NCI-H2171 treated with DMSO at 0.1 percent for 48 hours (cell line): ENCODE measurements at regions not wholly inside any gene's neighbourhood (a gene's known extent, or its start where the extent isn't known, plus 50 kb on each side); places are given as distances from the start of the nearest gene placed in this dataset.

Experiments
- DNase-seq: peaks from one replicate; lab custom pipeline; 2025; lab: John Stamatoyannopoulos, UW

GRCh38 chr13:112245989-112246388 lies 130.2 kb upstream of the SPACA7 start:
- no peak for DNase-seq

GRCh38 chr13:112246731-112247470 lies 129.3 kb upstream of the SPACA7 start:
- no peak for DNase-seq

- no peak for DNase-seq
Measured at GRCh38 chr13:112247471-112248405, 128.4 kb upstream of the SPACA7 start.

- DNase-seq, result no peak
Measured at GRCh38 chr13:112248406-112248760, 127.8 kb upstream of the SPACA7 start.

- no peak for DNase-seq
Measured at GRCh38 chr13:112248862-112249592, 127.1 kb upstream of the SPACA7 start.

GRCh38 chr13:112249644-112250610 lies 126.2 kb upstream of the SPACA7 start:
- DNase-seq, result no peak

GRCh38 chr13:112250788-112251445 lies 125.2 kb upstream of the SPACA7 start:
- DNase-seq, result no peak

GRCh38 chr13:112251930-112252585 lies 124.1 kb upstream of the SPACA7 start:
- DNase-seq, result no peak

- DNase-seq, result no peak
Measured at GRCh38 chr13:112252804-112253590, 123.2 kb upstream of the SPACA7 start.

- no peak for DNase-seq
Measured at GRCh38 chr13:112253631-112254030, 122.5 kb upstream of the SPACA7 start.

GRCh38 chr13:112254061-112254818 lies 121.9 kb upstream of the SPACA7 start:
- no peak for DNase-seq

GRCh38 chr13:112254900-112255299 lies 121.3 kb upstream of the SPACA7 start:
- no peak for DNase-seq

GRCh38 chr13:112255550-112256120 lies 120.5 kb upstream of the SPACA7 start:
- DNase-seq, result no peak

GRCh38 chr13:112256716-112257494 lies 119.2 kb upstream of the SPACA7 start:
- DNase-seq, result no peak

- DNase-seq, result no peak
Measured at GRCh38 chr13:112259511-112259910, 116.6 kb upstream of the SPACA7 start.

GRCh38 chr13:112260108-112261055 lies 115.8 kb upstream of the SPACA7 start:
- peak; percentile 7 for DNase-seq
